ENCODE measurements at regions not wholly inside any gene's neighbourhood (a gene's known extent, or its start where the extent isn't known, plus 50 kb on each side); places are given as distances from the start of the nearest gene placed in this dataset.

GRCh38 chr7:131000873-131001272 lies 266.9 kb upstream of the KLF14 start:
- FAIRE-seq (no peak), DNase-seq (ENCODE audit: insufficient read length, low spot score) (no peak)
- TF ChIP-seq POU2F2 (IDR thresholded peaks at IDR 0.05; ENCODE audit: low read depth, low read length) (no peak), TAF1 (IDR thresholded peaks at IDR 0.05; ENCODE audit: low read depth, low read length) (no peak), POLR2AphosphoS5 (IDR thresholded peaks at IDR 0.05; ENCODE audit: low read depth, low read length) (no peak), PAX5 (IDR thresholded peaks at IDR 0.05; ENCODE audit: insufficient read depth, low read length, severe bottlenecking) (no peak), POLR2A (IDR thresholded peaks at IDR 0.05; ENCODE audit: low read depth, low read length) (no peak), SPI1 (IDR thresholded peaks at IDR 0.05; ENCODE audit: low read depth, low read length) (no peak)

- no peak for TF ChIP-seq TAF1 (IDR thresholded peaks at IDR 0.05; ENCODE audit: low read depth, low read length)
- TF ChIP-seq POLR2AphosphoS5 (IDR thresholded peaks at IDR 0.05; ENCODE audit: low read depth, low read length): no peak
- no peak for TF ChIP-seq POU2F2 (IDR thresholded peaks at IDR 0.05; ENCODE audit: low read depth, low read length)
- TF ChIP-seq PAX5 (IDR thresholded peaks at IDR 0.05; ENCODE audit: insufficient read depth, low read length, severe bottlenecking): no peak
- no peak for TF ChIP-seq SPI1 (IDR thresholded peaks at IDR 0.05; ENCODE audit: low read depth, low read length)
- TF ChIP-seq POLR2A (IDR thresholded peaks at IDR 0.05; ENCODE audit: low read depth, low read length): no peak
- no peak for FAIRE-seq
- no peak for DNase-seq (ENCODE audit: insufficient read length, low spot score)
Observed at GRCh38 chr7:131002600-131002999, 268.6 kb upstream of the KLF14 start.

DNA sequence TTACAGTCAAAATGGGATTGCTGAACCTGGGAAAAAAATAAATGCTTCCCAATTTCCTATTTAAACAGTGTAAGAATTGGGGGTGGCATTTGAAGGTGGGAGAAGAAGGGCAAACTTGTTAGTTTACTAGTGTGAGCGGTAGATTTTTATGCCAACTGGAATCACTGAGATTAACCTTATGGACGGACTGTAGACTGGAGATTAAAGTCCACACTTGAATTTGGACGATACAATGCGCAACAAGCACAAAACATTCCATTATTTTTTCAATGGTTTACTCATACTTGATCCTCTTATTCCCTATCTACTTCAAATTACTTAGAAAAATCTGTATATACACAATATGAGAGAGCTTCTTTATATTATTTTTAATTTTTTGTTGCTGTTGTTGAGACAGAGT lies 269.6 kb upstream of the KLF14 start:
- no peak for DNase-seq (ENCODE audit: insufficient read length, low spot score)
- TF ChIP-seq POLR2A (IDR thresholded peaks at IDR 0.05; ENCODE audit: low read depth, low read length): no peak
- TF ChIP-seq PAX5 (IDR thresholded peaks at IDR 0.05; ENCODE audit: insufficient read depth, low read length, severe bottlenecking): no peak
- TF ChIP-seq POLR2AphosphoS5 (IDR thresholded peaks at IDR 0.05; ENCODE audit: low read depth, low read length): no peak
- no peak for TF ChIP-seq TAF1 (IDR thresholded peaks at IDR 0.05; ENCODE audit: low read depth, low read length)
- TF ChIP-seq SPI1 (IDR thresholded peaks at IDR 0.05; ENCODE audit: low read depth, low read length): no peak
- no peak for TF ChIP-seq POU2F2 (IDR thresholded peaks at IDR 0.05; ENCODE audit: low read depth, low read length)

GRCh38 chr7:131004371-131004770 lies 270.4 kb upstream of the KLF14 start:
- peak; percentile 40 for FAIRE-seq
- peak; percentile 98 for TF ChIP-seq SPI1 (IDR thresholded peaks at IDR 0.05; ENCODE audit: low read depth, low read length)
- TF ChIP-seq PAX5 (IDR thresholded peaks at IDR 0.05; ENCODE audit: insufficient read depth, low read length, severe bottlenecking): no peak
- DNase-seq (ENCODE audit: insufficient read length, low spot score): no peak

More for the DNA sequence above, 269.6 kb upstream of the KLF14 start:
- no peak for FAIRE-seq

- TF ChIP-seq POLR2AphosphoS5 (IDR thresholded peaks at IDR 0.05; ENCODE audit: low read depth, low read length) (no peak), SPI1 (IDR thresholded peaks at IDR 0.05; ENCODE audit: low read depth, low read length) (0 out of 2 replicates have a peak, but pooled peaks have one; percentile 23), TAF1 (IDR thresholded peaks at IDR 0.05; ENCODE audit: low read depth, low read length) (no peak), PAX5 (IDR thresholded peaks at IDR 0.05; ENCODE audit: insufficient read depth, low read length, severe bottlenecking) (no peak), POU2F2 (IDR thresholded peaks at IDR 0.05; ENCODE audit: low read depth, low read length) (no peak), POLR2A (IDR thresholded peaks at IDR 0.05; ENCODE audit: low read depth, low read length) (no peak)
- FAIRE-seq (peak; percentile 87), DNase-seq (ENCODE audit: insufficient read length, low spot score) (no peak)
Observed at GRCh38 chr7:131007439-131008330, 273.7 kb upstream of the KLF14 start.

DNA sequence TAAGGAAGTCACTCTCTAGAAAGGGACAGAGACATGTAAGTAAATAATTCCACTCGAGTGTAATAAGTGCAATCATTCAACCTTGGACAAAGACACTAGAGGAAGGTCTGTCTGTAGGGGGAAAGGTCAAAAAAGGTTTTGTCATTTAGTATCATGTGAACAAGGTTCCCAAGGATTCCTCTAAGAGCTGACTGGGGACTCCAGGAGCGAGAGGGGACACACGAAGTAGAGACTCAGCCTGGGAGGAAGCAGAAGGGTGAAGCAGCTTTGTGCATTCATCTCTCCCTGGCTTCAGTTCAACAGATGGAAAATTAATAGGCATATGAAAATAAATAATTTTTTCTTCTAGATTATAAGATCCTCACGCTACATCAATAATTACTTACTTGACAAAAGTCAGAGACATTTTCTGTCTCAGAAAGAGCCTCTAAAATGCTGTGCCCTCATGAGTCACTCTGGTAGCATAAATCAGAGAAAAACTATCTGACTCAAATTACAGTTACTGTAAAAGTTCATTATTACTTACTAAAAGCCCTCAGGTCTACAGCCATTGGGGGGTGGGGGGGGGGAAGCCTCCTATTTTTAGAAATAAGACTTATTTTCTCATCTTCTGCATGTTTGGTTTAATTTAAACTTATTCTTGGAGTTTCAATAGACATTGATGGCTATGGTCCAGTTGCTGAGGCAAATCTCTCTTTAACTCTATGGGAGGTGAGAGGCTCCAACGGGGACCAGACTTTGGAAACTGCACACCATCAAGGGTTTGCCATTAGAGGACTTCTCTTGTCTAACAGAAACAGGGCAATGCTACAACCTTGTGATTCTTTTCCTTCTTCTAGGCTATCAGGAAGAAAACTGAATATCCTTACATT lies 275.1 kb upstream of the KLF14 start:
- no peak for DNase-seq (ENCODE audit: insufficient read length, low spot score)
- FAIRE-seq: peak; percentile 9
- TF ChIP-seq TAF1 (IDR thresholded peaks at IDR 0.05; ENCODE audit: low read depth, low read length) (no peak), POLR2A (IDR thresholded peaks at IDR 0.05; ENCODE audit: low read depth, low read length) (no peak), SPI1 (IDR thresholded peaks at IDR 0.05; ENCODE audit: low read depth, low read length) (no peak), PAX5 (IDR thresholded peaks at IDR 0.05; ENCODE audit: insufficient read depth, low read length, severe bottlenecking) (no peak), POU2F2 (IDR thresholded peaks at IDR 0.05; ENCODE audit: low read depth, low read length) (no peak), POLR2AphosphoS5 (IDR thresholded peaks at IDR 0.05; ENCODE audit: low read depth, low read length) (no peak)

DNA sequence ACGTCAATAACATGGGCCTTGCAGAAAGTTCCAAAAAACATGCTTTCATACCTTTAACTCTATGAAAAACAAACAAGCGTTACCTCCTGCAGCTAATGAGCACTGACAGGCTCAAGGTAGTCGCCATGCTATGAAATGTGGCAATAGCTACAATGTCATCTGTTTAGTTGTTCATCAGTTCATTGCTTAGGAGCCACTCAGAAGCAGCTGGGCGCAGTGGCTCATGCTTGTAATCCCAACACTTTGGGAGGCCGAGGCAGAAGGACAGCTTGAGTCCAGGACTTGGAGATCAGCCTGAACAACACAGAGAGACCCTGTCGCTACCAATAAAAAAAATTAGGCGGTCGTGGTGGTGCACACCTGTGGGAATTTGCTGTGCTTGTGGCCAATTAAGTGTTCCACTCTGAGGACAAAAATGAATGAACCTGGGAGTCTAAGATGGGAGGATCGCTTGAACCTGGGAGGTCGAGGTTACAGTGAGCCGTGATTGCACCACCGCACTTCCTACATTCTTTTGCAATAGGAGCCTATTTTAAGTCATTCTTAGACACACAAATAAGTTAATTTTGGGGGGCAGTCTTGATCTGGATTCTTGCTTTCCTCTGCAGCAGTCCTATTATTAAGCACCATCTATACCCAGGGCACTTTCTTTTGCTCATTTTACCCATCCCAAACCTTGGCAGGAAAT lies 276.2 kb upstream of the KLF14 start:
- DNase-seq (ENCODE audit: insufficient read length, low spot score) (no peak), FAIRE-seq (no peak)
- TF ChIP-seq POLR2A (IDR thresholded peaks at IDR 0.05; ENCODE audit: low read depth, low read length): no peak
- no peak for TF ChIP-seq POU2F2 (IDR thresholded peaks at IDR 0.05; ENCODE audit: low read depth, low read length)
- TF ChIP-seq TAF1 (IDR thresholded peaks at IDR 0.05; ENCODE audit: low read depth, low read length): no peak
- TF ChIP-seq POLR2AphosphoS5 (IDR thresholded peaks at IDR 0.05; ENCODE audit: low read depth, low read length): no peak
- TF ChIP-seq SPI1 (IDR thresholded peaks at IDR 0.05; ENCODE audit: low read depth, low read length): no peak
- no peak for TF ChIP-seq PAX5 (IDR thresholded peaks at IDR 0.05; ENCODE audit: insufficient read depth, low read length, severe bottlenecking)

- TF ChIP-seq PAX5 (IDR thresholded peaks at IDR 0.05; ENCODE audit: insufficient read depth, low read length, severe bottlenecking) (no peak), POLR2A (IDR thresholded peaks at IDR 0.05; ENCODE audit: low read depth, low read length) (peak; percentile 53)
- DNase-seq (ENCODE audit: insufficient read length, low spot score) (no peak), FAIRE-seq (peak; percentile 58)
Observed at GRCh38 chr7:131010717-131011431, 276.9 kb upstream of the KLF14 start.
